IPS DF 4.7 (cell line): ENCODE measurements at regions not wholly inside any gene's neighbourhood (a gene's known extent, or its start where the extent isn't known, plus 50 kb on each side); places are given as distances from the start of the nearest gene placed in this dataset.

Source experiments
- DNase-seq: peaks from one replicate; pipeline ENCODE4 v3.0.0-alpha.2; 2013; ENCODE audit warnings: low spot score; ENCODE audit errors: extremely low read depth

DNA sequence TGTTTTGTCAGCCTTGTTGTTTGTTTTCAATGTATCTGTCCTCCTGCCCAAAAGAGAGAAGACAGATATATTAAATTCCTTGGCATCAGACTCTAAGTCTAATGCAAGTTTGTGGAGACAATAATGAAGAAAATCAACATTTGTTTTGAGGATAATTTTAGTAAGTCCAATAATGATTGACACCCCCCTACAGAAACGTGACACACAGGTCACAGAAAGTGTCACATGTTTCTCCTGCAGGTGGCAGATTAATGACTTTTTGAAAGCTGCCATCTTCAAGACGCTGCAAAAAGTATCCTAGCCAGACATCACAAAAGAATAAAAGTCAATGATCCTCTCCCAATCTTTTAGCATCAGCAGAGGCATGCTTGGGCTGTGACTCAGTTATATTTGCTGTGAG lies 378.8 kb upstream of the TMPO start:
- no peak for DNase-seq

- DNase-seq: no peak
Measured at GRCh38 chr12:98137278-98137677, 378.1 kb upstream of the TMPO start.

DNA sequence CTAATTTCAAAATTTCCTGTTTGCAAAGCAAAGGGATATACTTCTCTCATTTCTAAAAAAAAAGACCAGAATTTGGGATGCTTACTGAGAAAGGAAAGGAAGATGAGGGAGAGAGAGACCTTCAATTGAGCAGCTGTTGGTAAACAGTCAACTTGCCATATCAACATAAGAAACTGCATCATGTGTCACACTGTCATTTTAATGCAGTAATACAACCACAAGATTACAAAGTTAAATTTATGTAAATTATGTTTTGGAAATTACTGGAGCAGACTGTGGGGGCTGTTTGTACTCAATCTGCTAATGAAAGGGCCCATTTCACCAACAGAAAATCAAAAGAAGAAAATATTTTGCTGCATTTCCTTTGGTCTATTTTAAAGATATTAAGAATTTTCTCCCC lies 370.4 kb upstream of the TMPO start:
- no peak for DNase-seq

DNA sequence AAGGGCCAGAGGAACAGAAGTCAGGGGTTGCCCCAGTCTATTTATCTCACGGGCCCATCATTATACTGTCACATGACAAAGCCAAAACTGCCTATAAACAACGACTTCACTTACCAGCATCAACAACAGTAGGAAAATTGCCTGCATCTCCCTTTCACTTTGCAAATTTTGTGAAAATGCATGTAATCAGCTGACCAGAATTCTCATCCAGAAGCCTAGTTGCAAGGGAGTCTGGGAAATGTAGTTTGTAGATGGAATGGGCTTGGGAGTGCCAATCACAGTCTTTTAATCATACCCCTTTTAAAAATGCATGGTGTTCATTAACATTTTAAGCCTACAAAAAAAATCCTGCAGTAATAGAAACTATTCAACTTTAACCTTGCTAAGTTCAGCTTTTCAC lies 369.3 kb upstream of the TMPO start:
- DNase-seq: no peak

DNA sequence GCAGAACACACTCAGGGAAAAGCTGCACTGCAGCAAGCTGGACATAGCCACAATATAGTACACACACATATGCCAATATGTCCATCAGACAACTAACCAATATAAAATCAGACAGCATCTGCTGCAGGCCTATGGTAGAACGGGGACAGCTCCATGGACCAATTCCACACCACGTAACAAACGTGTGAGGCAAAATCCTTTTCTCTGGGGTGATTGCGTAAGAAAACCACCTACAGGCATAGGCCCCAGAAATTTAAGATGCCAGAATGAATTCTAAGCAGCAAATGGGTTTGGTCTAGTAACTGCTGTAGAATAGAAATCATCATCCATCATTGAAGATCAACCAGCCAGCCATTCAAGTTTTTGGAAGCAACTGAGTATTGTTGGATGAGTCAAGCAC lies 368.9 kb upstream of the TMPO start:
- no peak for DNase-seq

GRCh38 chr12:98149270-98149669 lies 366.1 kb upstream of the TMPO start:
- DNase-seq: no peak

GRCh38 chr12:98149691-98150210 lies 365.6 kb upstream of the TMPO start:
- no peak for DNase-seq

GRCh38 chr12:98151105-98151590 lies 364.2 kb upstream of the TMPO start:
- DNase-seq: no peak

GRCh38 chr12:98151984-98152383 lies 363.4 kb upstream of the TMPO start:
- no peak for DNase-seq

- DNase-seq: no peak
Measured at GRCh38 chr12:98154850-98155249, 360.5 kb upstream of the TMPO start.

DNA sequence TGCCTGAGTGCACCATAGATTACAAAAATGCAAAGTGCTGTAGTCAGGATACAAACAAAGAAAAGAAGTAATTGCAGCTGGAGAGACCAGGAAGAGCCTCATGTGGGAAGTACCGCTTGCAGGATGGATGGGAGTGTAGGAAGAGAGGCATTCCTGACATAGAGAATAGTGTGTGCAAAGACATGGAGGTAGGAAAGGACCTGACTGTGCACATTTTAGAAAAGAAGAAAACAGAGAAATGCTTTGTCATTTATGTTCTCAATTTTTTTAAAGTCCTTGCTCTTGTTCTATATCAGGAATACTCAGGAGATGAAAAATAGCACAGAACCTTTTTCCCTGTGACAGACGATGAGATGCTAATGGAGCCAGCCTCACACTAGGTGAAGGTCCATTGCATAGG lies 358.7 kb upstream of the TMPO start:
- no peak for DNase-seq

DNA sequence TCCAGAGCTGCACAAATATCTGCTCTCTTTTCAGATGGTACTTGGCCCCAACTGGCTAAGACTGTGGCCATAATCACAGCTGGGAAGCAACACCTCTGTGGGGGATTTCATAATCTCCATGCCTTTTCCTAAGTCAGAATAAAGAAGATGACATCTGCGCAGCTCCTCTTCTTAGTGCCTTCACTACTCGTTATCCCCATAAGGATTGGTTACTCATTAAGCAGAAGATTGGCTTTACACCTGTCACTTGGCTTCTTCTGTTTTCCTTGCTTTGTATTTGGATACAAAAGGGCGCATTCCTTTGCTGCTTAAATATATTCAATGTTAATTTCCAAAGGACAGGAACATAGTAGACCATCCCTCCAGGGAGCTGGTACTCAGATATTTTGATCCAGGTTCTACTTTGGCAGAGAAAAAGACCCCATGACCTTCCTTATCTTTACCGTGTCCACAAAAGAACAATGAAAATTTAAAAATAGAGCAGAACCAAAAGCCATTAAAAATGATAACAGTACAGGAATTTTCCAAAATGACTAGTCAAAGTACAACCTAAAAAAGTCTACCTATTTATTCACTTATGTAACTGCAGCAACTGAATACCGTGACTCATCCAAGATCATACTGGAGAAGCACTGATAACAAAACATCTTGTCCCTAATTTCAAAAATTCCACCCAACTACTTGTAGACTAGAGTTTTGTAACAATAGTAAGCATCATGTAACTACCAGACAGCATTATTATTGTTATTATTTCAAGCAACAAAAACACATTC lies 352.3 kb upstream of the TMPO start:
- DNase-seq: no peak

DNA sequence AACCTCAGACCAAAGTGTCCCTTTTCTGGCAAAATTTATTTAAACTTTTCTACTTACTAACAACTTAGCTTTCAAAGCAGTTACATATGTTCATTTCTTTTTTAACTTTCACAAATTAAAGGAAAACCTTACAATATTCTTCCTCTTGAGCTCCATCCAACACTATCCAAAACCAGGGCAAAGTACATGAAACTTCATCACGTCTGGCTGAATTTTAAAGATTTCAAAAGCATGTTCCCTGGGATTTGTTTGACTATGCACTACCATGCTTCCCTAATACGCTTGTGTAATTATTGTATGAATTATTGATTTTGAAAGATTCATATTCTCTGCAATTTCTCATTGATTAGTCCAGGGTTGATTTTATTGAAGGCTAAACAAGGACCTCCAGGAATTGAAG lies 343.1 kb upstream of the TMPO start:
- no peak for DNase-seq

GRCh38 chr12:98172801-98173200 lies 342.6 kb upstream of the TMPO start:
- DNase-seq: no peak

DNA sequence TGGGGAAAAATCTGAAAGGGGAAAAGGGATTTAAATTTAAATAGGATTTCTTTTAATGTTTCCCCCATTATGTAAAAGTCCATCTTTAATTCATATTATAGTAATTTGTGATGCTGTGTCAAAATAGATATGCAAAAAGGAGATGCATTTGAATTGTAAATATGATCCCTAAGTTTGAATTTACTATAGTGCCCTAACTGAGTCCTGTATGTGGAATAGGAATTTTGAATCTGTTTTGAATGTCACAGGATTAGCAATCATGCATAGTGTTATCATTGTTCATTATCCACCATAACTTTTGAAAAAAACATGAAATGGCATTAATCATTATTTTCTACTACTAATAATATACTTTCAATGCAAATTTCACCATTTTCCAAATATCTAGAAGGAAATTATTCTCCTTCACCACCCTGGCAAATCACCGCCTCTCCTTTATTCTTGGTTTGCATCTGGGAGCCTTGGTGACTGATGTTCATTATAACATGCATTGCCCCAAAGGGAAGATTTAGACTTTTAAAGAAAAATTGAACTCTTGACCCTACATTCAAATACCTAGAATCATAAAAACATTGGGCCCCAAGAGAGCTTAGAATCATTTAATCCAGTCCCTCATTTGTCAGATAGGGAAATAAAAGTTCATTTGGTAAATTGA lies 341.5 kb upstream of the TMPO start:
- no peak for DNase-seq

DNA sequence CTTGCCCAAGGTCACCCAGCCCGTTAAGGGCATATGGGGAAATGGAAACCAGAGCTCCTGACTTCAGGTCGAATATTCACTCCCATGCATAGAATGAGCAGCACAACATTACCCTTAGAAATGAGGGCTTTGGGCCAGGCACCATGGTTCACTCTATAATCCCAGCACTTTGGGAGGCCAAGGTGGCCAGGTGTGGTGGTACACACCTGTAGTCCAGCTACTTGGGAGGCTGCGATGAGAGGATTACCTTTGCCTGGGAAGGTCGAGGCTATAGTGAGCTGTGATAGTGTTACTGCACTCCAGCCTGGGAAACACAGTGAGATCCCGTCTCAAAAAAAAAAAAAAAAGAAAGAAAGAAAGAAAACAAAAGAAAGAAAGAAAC lies 341.0 kb upstream of the TMPO start:
- DNase-seq: no peak

DNA sequence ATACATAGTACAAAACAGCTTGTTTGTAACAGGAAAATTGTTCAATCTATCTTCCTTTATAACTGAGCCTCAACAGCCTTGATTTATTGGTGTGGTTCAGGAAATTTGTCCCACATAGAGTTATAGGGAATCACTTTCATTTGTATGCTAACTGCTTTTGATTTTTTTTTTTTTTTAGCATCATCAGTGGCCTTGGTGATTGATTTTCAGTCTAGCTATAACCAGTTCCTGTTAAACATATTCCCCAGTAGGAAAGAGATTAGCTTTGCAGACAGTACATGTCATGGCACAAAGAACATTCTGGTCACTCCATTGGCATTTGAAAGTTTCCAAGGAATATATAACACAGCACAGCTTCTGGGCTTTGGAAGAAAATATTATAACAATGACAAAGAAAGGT lies 337.3 kb upstream of the TMPO start:
- no peak for DNase-seq

- DNase-seq: no peak
Measured at GRCh38 chr12:98179151-98179550, 336.2 kb upstream of the TMPO start.

DNA sequence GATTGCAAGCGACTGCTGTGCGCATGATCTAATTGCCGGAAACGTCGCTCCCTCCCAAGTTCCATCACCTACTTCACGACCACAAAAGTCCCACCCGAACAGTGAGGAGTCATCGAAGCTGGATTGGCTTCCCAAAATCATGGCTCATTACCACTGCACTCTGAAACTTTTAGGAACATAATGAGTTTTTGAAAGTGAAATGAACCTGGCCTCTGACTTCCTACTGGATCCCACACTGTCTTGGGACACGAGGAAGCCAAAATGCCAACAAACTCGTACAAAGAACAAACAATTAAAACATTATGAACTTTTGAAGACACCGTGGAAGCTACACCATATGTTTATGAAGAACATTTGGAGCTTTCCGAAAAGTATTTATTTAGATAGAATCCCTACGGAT lies 334.8 kb upstream of the TMPO start:
- no peak for DNase-seq

GRCh38 chr12:98182821-98183220 lies 332.6 kb upstream of the TMPO start:
- DNase-seq: no peak

GRCh38 chr12:98185606-98186005 lies 329.8 kb upstream of the TMPO start:
- DNase-seq: no peak

GRCh38 chr12:98188650-98189077 lies 326.7 kb upstream of the TMPO start:
- no peak for DNase-seq

GRCh38 chr12:98194591-98194990 lies 320.8 kb upstream of the TMPO start:
- no peak for DNase-seq
